Endothelial cell of umbilical vein (primary cell): ENCODE measurements at regions not wholly inside any gene's neighbourhood (a gene's known extent, or its start where the extent isn't known, plus 50 kb on each side); places are given as distances from the start of the nearest gene placed in this dataset.

Experiments used
- BruUV-seq: library from RNA; stranded (reverse); fragments of 400-500 nt; replicated peaks from 2 replicates; lab custom pipeline; 2021; lab: Mats Ljungman, UMichigan
- CTCF ChIA-PET: fragments of 300-600, 350-600 bp; sonication (Branson Sonifier 250); formaldehyde crosslinking; loops from one replicate; lab custom pipeline; 2021; ENCODE audit warnings: antibody characterized with exemption, inconsistent platforms; lab: Charles Lee
- POLR2A ChIA-PET: fragments of 300-600, 350-600 bp; sonication (Branson Sonifier 250); formaldehyde crosslinking; loops from one replicate; lab custom pipeline; 2021; ENCODE audit warnings: antibody characterized with exemption, inconsistent platforms; lab: Charles Lee
- DNase-seq: peaks from one replicate; pipeline ENCODE4 v3.0.0-alpha.2; 2011; ENCODE audit warnings: low read depth, low spot score
- FAIRE-seq: peaks from 2 replicates; lab custom pipeline; 2011; peaks lifted over from hg19 to GRCh38; lab: Jason Lieb, UNC
- H2AFZ ChIP-seq: 2 replicates; pipeline ENCODE4 v1.6.0; 2012; ENCODE audit warnings: low read depth, low read length, control low read depth, inconsistent platforms
- H3K27ac ChIP-seq: 2 replicates; pipeline ENCODE4 v1.5.1; 2011; ENCODE audit warnings: low read depth, mild to moderate bottlenecking, control low read depth, low read length, moderate library complexity; ENCODE audit not compliant: insufficient read depth
- H3K27me3 ChIP-seq, 2 experiments: 2 replicates each; pipeline versions ENCODE4 v1.6.0 to v1.6.1; 2011; ENCODE audit warnings: low read length in 2 of 2, mixed read lengths in 1 of 2; ENCODE audit not compliant: control insufficient read depth in 2 of 2, insufficient read depth in 2 of 2
- H3K36me3 ChIP-seq, 2 experiments: 2 replicates in 1 of 2; 3 replicates in 1 of 2; pipeline ENCODE4 v1.5.1; 2011; ENCODE audit warnings: low read length in 2 of 2, mild to moderate bottlenecking in 1 of 2, moderate library complexity in 1 of 2; ENCODE audit not compliant: control insufficient read depth in 2 of 2, insufficient read depth in 2 of 2; ENCODE audit errors: extremely low read depth in 1 of 2
- H3K4me1 ChIP-seq: 3 replicates; pipeline ENCODE4 v1.5.1; 2011; ENCODE audit warnings: mild to moderate bottlenecking, low read length; ENCODE audit not compliant: control insufficient read depth, insufficient read depth; ENCODE audit errors: extremely low read depth
- H3K4me2 ChIP-seq: 2 replicates; pipeline ENCODE4 v1.6.1; 2011; ENCODE audit warnings: low read length, control low read depth, mixed read lengths; ENCODE audit not compliant: insufficient read depth
- H3K4me3 ChIP-seq, 3 experiments: fragments of 200-600 bp in 1 of 3; sonication (generic), shearing (Covaris generic) in 1 of 3; replicated peaks in 1 of 3; 2 replicates each; pipeline ENCODE4 v1.5.1; 2011 to 2016; ENCODE audit warnings: control low read depth in 3 of 3, low read length in 3 of 3, mild to moderate bottlenecking in 2 of 3, inconsistent platforms in 1 of 3, low read depth in 1 of 3, moderate library complexity in 1 of 3; ENCODE audit not compliant: insufficient read depth in 1 of 3
- H3K79me2 ChIP-seq: 2 replicates; pipeline ENCODE4 v1.6.0; 2012; ENCODE audit warnings: low read length, inconsistent platforms; ENCODE audit not compliant: control insufficient read depth, insufficient read depth
- H3K9ac ChIP-seq: replicated peaks from 2 replicates; pipeline ENCODE3; 2011; ENCODE audit warnings: low read length, control low read depth; ENCODE audit not compliant: insufficient read depth; ENCODE audit errors: extremely low read depth
- H3K9me1 ChIP-seq: replicated peaks from 3 replicates; pipeline ENCODE4 v1.6.0; 2011; ENCODE audit warnings: mild to moderate bottlenecking, low read length; ENCODE audit not compliant: control insufficient read depth, insufficient read depth; ENCODE audit errors: extremely low read depth
- H3K9me3 ChIP-seq: replicated peaks from 2 replicates; pipeline ENCODE4 v1.5.1; 2012; ENCODE audit warnings: low read length, inconsistent platforms; ENCODE audit not compliant: control insufficient read depth, insufficient read depth
- H4K20me1 ChIP-seq: replicated peaks from 2 replicates; pipeline ENCODE3; 2011; ENCODE audit warnings: mild to moderate bottlenecking, low read length; ENCODE audit not compliant: control insufficient read depth, insufficient read depth; ENCODE audit errors: extremely low read depth
- CTCF ChIP-seq, 2 donors: IDR thresholded peaks; 1 replicate in 1 of 2; 2 replicates in 1 of 2; pipeline ENCODE4 v1.5.1; 2011; ENCODE audit warnings: low read length in 2 of 2, mild to moderate bottlenecking in 2 of 2, moderate library complexity in 2 of 2, control low read depth in 1 of 2, inconsistent platforms in 1 of 2, low read depth in 1 of 2; ENCODE audit not compliant: insufficient read depth in 1 of 2; ENCODE audit errors: extremely low read depth in 1 of 2
- EZH2 ChIP-seq: IDR thresholded peaks from 2 replicates; pipeline ENCODE4 v1.6.1; 2012; ENCODE audit warnings: borderline replicate concordance, low read depth, mild to moderate bottlenecking, moderate library complexity, low read length, inconsistent platforms; ENCODE audit not compliant: severe bottlenecking
- FOS ChIP-seq: IDR thresholded peaks from 2 replicates; pipeline ENCODE4 v1.6.1; 2011; ENCODE audit warnings: mild to moderate bottlenecking, low read length, moderate library complexity, borderline replicate concordance; ENCODE audit not compliant: insufficient read depth
- GATA2 ChIP-seq: IDR thresholded peaks from 2 replicates; pipeline ENCODE4 v1.7.0; 2011; ENCODE audit warnings: low read depth, mild to moderate bottlenecking, moderate library complexity, mixed read lengths, low read length; ENCODE audit not compliant: insufficient read length, insufficient read depth
- JUN ChIP-seq: IDR thresholded peaks from 2 replicates; pipeline ENCODE4 v1.6.1; 2011; ENCODE audit warnings: borderline replicate concordance, low read depth; ENCODE audit not compliant: insufficient read length, insufficient read depth
- MYC ChIP-seq: IDR thresholded peaks from one replicate; pipeline ENCODE4 v1.6.1; 2011; ENCODE audit warnings: mild to moderate bottlenecking, low read depth, low read length
- POLR2A ChIP-seq: IDR thresholded peaks from 2 replicates; pipeline ENCODE4 v1.6.1; 2012; ENCODE audit warnings: low read depth, mild to moderate bottlenecking, control low read depth, low read length
- POLR2AphosphoS5 ChIP-seq: IDR thresholded peaks from 2 replicates; pipeline ENCODE4 v1.6.1; 2012; ENCODE audit warnings: low read depth, mild to moderate bottlenecking, control low read depth, low read length, moderate library complexity; ENCODE audit not compliant: insufficient read depth
- dilution Hi-C: fragments of 300-500 bp; cut with MboI; formaldehyde crosslinking; loops from one replicate; pipeline ENCODE4 v1.15.0; 2019; ENCODE audit warnings: low sequenced_read_pairs; ENCODE audit not compliant: extremely low pct_ligation_motif_present
- intact Hi-C: fragments of 100-400 bp; cut with micrococcal nuclease; formaldehyde crosslinking; loops from one replicate; pipeline ENCODE4 v1.10.0; 2022
- TF ChIP-seq, protein P1 (sequence below): IDR thresholded peaks from 2 replicates; pipeline ENCODE4 v1.6.1; 2011; ENCODE audit not compliant: insufficient read depth, insufficient read length

DNA sequence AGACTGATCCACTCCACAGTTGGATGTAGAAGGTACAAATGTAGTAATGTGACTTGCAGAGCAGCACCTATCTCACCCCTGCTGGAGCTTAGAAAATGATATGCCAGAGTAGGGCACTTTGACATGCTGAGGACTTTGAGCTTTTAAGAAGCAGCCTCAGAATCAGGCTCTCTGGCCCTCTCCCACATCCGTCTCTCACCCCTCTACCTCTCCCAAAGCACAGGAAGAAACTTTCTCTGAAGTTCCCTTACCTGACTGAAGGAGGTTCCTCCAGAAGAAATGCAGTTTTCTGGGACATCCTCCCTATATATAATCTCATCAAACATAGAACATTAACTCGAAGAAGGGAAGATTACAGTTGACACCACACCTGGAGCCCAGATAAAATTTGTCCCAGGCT, 98.4 kb upstream of the PEX5L start:
- dilution Hi-C loops (no loop called here), intact Hi-C loops (no loop called here)
- no peak for TF ChIP-seq GATA2
- H3K27ac ChIP-seq = no peak overlapping the region
- no peaks in the 10 kb centered on the region for H3K79me2 ChIP-seq
- ChIA-PET POLR2A (no interaction called here), CTCF (no interaction called here)
- H3K4me1 ChIP-seq = no peaks in the 10 kb centered on the region
- H3K27me3 ChIP-seq = no peaks in the 10 kb centered on the region
- H3K9me1 ChIP-seq = no peaks in the 10 kb centered on the region
- no peaks in the 10 kb centered on the region for H3K9me3 ChIP-seq
- H3K4me2 ChIP-seq = no peak overlapping the region
- H4K20me1 ChIP-seq = no peaks in the 10 kb centered on the region
- H3K9ac ChIP-seq = no peak overlapping the region
- FAIRE-seq (no peak), DNase-seq (no peak)
- BruUV-seq = no TSS peak
- H3K36me3 ChIP-seq = no peaks in the 10 kb centered on the region
- no peak overlapping the region for H3K4me3 ChIP-seq
- no peak overlapping the region for H2AFZ ChIP-seq

GRCh38 chr3:180138871-180139270, 102.1 kb upstream of the PEX5L start:
- H3K79me2 ChIP-seq = no peaks in the 10 kb centered on the region
- intact Hi-C loops (no loop called here), dilution Hi-C loops (no loop called here)
- H3K27ac ChIP-seq = no peak overlapping the region
- DNase-seq (no peak), FAIRE-seq (no peak)
- H2AFZ ChIP-seq = no peak overlapping the region
- no peak overlapping the region for H3K4me3 ChIP-seq
- H3K9me3 ChIP-seq = no peaks in the 10 kb centered on the region
- no peaks in the 10 kb centered on the region for H3K36me3 ChIP-seq
- H3K4me1 ChIP-seq = no peaks in the 10 kb centered on the region
- no peaks in the 10 kb centered on the region for H4K20me1 ChIP-seq
- TF ChIP-seq GATA2 (no peak), MYC (no peak), POLR2A (no peak), FOS (no peak), JUN (no peak), POLR2AphosphoS5 (no peak), EZH2 (no peak), CTCF (IDR thresholded peaks at IDR 0.05; ENCODE audit: extremely low read depth in 1 of 2, insufficient read depth in 1 of 2, low read depth in 1 of 2, low read length in 2 of 2) (no peak)
- TF ChIP-seq, protein P1, sequence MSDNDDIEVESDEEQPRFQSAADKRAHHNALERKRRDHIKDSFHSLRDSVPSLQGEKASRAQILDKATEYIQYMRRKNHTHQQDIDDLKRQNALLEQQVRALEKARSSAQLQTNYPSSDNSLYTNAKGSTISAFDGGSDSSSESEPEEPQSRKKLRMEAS = no peak
- no peak overlapping the region for H3K9ac ChIP-seq
- POLR2A ChIA-PET = no interaction called here
- H3K9me1 ChIP-seq = no peaks in the 10 kb centered on the region
- no peak overlapping the region for H3K4me2 ChIP-seq
- CTCF ChIA-PET = no interaction called here
- BruUV-seq = no TSS peak
- no peaks in the 10 kb centered on the region for H3K27me3 ChIP-seq
